ENCODE measurements at regions not wholly inside any gene's neighbourhood (a gene's known extent, or its start where the extent isn't known, plus 50 kb on each side); places are given as distances from the start of the nearest gene placed in this dataset.

- no peak for FAIRE-seq
These were observed 419.7 kb downstream of the KLF12 start for GRCh38 chr13:73714522-73714921.

GRCh38 chr13:73708393-73708985 lies 425.7 kb downstream of the KLF12 start:
- peak; percentile 56 for TF ChIP-seq CTCF (IDR thresholded peaks at IDR 0.05; ENCODE audit: insufficient read depth, low read length, severe bottlenecking)
- H3K27me3 ChIP-seq (ENCODE audit: control insufficient read depth, insufficient read depth, low read length), result no peaks in the 10 kb centered on the region
- DNase-seq (ENCODE audit: low read depth), result peak; percentile 78
- no peak overlapping the region for H3K4me3 ChIP-seq (ENCODE audit: low read depth, low read length)
- no peaks in the 10 kb centered on the region for H3K36me3 ChIP-seq (ENCODE audit: control insufficient read depth, insufficient read depth, low read length)
- no peak for FAIRE-seq

More at GRCh38 chr13:73714522-73714921, 419.7 kb downstream of the KLF12 start:
- Histone ChIP-seq H3K4me3 (ENCODE audit: low read depth, low read length) (no peak overlapping the region), H3K27me3 (ENCODE audit: control insufficient read depth, insufficient read depth, low read length) (no peaks in the 10 kb centered on the region), H3K36me3 (ENCODE audit: control insufficient read depth, insufficient read depth, low read length) (peaks cover 3% of the 10 kb centered on the region)
- no peak for DNase-seq (ENCODE audit: low read depth)
- TF ChIP-seq CTCF (IDR thresholded peaks at IDR 0.05; ENCODE audit: insufficient read depth, low read length, severe bottlenecking), result no peak

- H3K36me3 ChIP-seq (ENCODE audit: control insufficient read depth, insufficient read depth, low read length), result no peaks in the 10 kb centered on the region
- H3K4me3 ChIP-seq (ENCODE audit: low read depth, low read length), result no peak overlapping the region
- no peak for TF ChIP-seq CTCF (IDR thresholded peaks at IDR 0.05; ENCODE audit: insufficient read depth, low read length, severe bottlenecking)
- no peak for FAIRE-seq
- DNase-seq (ENCODE audit: low read depth), result no peak
- no peaks in the 10 kb centered on the region for H3K27me3 ChIP-seq (ENCODE audit: control insufficient read depth, insufficient read depth, low read length)
These were observed 429.6 kb downstream of the KLF12 start for GRCh38 chr13:73704587-73704986.

- FAIRE-seq, result no peak
- H3K36me3 ChIP-seq (ENCODE audit: control insufficient read depth, insufficient read depth, low read length), result no peaks in the 10 kb centered on the region
- H3K27me3 ChIP-seq (ENCODE audit: control insufficient read depth, insufficient read depth, low read length), result no peaks in the 10 kb centered on the region
- TF ChIP-seq CTCF (IDR thresholded peaks at IDR 0.05; ENCODE audit: insufficient read depth, low read length, severe bottlenecking), result no peak
- DNase-seq (ENCODE audit: low read depth), result peak; percentile 47
- no peak overlapping the region for H3K4me3 ChIP-seq (ENCODE audit: low read depth, low read length)
These were observed 430.6 kb downstream of the KLF12 start for GRCh38 chr13:73703606-73704005.

GRCh38 chr13:73702419-73703071 lies 431.7 kb downstream of the KLF12 start:
- FAIRE-seq (no peak), DNase-seq (ENCODE audit: low read depth) (peak; percentile 92)
- Histone ChIP-seq H3K36me3 (ENCODE audit: control insufficient read depth, insufficient read depth, low read length) (no peaks in the 10 kb centered on the region), H3K4me3 (ENCODE audit: low read depth, low read length) (no peak overlapping the region), H3K27me3 (ENCODE audit: control insufficient read depth, insufficient read depth, low read length) (no peaks in the 10 kb centered on the region)
- TF ChIP-seq CTCF (IDR thresholded peaks at IDR 0.05; ENCODE audit: insufficient read depth, low read length, severe bottlenecking), result no peak
